ENCODE measurements at regions not wholly inside any gene's neighbourhood (a gene's known extent, or its start where the extent isn't known, plus 50 kb on each side); places are given as distances from the start of the nearest gene placed in this dataset.
"Not testable (repeated sequence)": the region's sequence is repeated elsewhere in the genome, so short reads cannot be mapped to it uniquely, and the experiment has no call there.

- not testable (repeated sequence) for TF ChIP-seq FOXO4 (CRISPR knock-in tag; conservative IDR thresholded peaks at IDR 0.05); RAD21 (CRISPR knock-in tag; IDR thresholded peaks at IDR 0.05); BRCA1 (CRISPR knock-in tag; IDR thresholded peaks at IDR 0.05); DR1 (CRISPR knock-in tag; IDR thresholded peaks at IDR 0.05); CTCF (CRISPR knock-in tag; IDR thresholded peaks at IDR 0.05); EP300 (IDR thresholded peaks at IDR 0.05; ENCODE audit: low read depth in 2 of 2, low read length in 2 of 2); EP300 (CRISPR knock-in tag; IDR thresholded peaks at IDR 0.05; ENCODE audit: borderline replicate concordance); MEIS2 (CRISPR knock-in tag; IDR thresholded peaks at IDR 0.05); TCF12 (IDR thresholded peaks at IDR 0.05); TCF12 (CRISPR knock-in tag; IDR thresholded peaks at IDR 0.05); ZNF121 (CRISPR knock-in tag; IDR thresholded peaks at IDR 0.05); ZNF383 (CRISPR knock-in tag; IDR thresholded peaks at IDR 0.05; ENCODE audit: borderline replicate concordance)
Observed at GRCh38 chr4:49129385-49129784, 143.3 kb downstream of the CWH43 start.
